ENCODE measurements at regions not wholly inside any gene's neighbourhood (a gene's known extent, or its start where the extent isn't known, plus 50 kb on each side); places are given as distances from the start of the nearest gene placed in this dataset.
A peak's percentile ranks its signal among the peaks of the same experiment; 100 is the strongest.

DNA sequence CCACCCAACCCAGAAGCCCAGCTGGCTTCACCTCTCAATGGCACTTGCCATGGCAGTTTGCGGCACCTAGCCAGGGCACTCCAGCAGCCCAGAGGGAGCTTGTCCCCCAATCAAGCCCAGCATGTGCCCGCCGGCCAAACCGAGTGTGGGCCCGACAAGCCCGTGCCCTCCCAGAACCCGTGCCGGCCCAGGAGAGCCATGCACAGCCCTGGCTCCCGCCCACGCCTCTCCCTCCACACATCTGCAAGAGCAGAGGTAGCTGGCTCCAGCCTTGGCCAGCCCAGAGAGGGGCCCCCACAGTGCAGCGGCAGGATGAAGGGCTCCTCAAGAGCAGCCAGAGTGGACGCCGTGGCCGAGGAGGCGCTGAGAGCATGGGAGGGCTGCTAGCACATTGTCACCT, 2278.0 kb upstream of the PCDH20 start:
- no peak for TF ChIP-seq POLR2A (IDR thresholded peaks at IDR 0.05; ENCODE audit: low read depth, low read length)
- FAIRE-seq (no peak), DNase-seq (ENCODE audit: insufficient read length, low spot score) (no peak)

DNA sequence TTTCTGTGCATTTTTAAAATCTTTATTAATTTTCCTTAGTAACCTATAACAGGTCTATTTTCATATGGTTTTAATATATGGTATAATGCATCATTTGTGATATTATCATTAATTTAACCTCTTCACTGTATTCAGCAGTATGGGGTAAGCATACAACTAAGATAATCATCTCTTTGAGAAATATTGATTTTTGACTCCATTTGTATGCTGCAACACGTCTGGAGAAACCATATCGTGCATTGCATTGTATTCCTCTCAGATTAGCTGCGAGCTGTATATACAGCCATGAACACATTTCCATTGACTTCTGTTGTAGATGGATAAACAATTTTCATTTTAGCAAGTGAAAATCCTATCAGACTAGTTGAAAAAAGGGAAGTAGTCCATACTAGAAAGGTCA, 2275.8 kb upstream of the PCDH20 start:
- no peak for DNase-seq (ENCODE audit: insufficient read length, low spot score)
- no peak for TF ChIP-seq POLR2A (IDR thresholded peaks at IDR 0.05; ENCODE audit: low read depth, low read length)
- FAIRE-seq: no peak

DNA sequence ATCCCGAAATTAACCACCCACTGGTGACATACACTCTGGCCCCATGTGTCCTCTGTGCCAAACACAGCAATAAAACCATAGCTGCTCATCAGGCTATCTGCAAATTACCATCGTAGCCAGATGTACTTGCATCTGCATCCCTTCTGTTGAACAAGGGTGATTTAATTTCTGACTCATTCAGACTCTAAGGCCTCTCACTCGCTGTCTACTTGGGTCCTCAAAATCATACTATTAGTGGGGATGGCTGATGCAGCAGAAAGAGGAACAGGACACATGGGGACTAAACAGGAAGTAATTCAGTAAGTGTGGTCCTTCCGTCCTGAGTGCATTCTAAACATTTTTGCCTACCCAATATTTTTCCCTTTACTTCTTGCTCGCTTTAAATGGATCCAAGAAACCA, 2275.0 kb upstream of the PCDH20 start:
- TF ChIP-seq POLR2A (IDR thresholded peaks at IDR 0.05; ENCODE audit: low read depth, low read length): no peak
- DNase-seq (ENCODE audit: insufficient read length, low spot score) (no peak), FAIRE-seq (no peak)

DNA sequence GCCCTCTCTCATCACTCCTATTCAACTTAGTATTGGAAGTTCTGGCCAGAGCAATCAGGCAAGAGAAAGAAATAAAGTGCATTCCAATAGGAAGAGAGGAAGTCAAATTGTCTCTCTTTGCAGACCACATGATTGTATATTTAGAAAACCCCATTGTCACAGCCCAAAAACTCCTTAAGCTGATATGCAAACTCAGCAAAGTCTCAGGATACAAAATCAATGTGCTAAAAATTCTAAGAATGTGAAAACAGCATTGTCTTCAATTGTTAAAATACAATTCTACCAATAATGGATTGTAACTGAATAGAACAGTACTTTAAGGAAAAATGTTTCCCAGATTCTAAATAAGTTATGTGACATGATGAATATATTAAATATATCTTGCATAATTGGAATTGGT, 2269.2 kb upstream of the PCDH20 start:
- no peak for FAIRE-seq
- no peak for TF ChIP-seq POLR2A (IDR thresholded peaks at IDR 0.05; ENCODE audit: low read depth, low read length)
- no peak for DNase-seq (ENCODE audit: insufficient read length, low spot score)

DNA sequence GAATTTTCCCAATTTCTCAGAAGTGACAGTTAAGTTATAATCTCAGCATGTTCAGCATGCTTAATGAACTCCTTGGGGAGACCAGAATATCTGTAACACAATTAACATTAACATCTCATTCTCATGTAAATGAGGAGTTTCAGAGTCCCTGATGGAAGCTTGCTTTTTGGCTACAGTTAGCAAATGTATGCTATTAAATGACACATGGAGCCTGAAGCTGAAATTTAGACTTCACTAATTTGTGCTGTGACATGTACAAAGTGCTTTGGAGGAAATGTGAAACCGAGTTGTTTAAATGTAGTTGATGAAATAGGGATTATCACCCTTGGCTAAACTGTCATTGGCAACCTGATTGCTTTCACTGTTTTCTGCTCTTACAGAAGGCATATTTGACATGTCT, 2265.1 kb upstream of the PCDH20 start:
- TF ChIP-seq POLR2A (IDR thresholded peaks at IDR 0.05; ENCODE audit: low read depth, low read length): no peak
- FAIRE-seq: no peak
- DNase-seq (ENCODE audit: insufficient read length, low spot score): no peak

DNA sequence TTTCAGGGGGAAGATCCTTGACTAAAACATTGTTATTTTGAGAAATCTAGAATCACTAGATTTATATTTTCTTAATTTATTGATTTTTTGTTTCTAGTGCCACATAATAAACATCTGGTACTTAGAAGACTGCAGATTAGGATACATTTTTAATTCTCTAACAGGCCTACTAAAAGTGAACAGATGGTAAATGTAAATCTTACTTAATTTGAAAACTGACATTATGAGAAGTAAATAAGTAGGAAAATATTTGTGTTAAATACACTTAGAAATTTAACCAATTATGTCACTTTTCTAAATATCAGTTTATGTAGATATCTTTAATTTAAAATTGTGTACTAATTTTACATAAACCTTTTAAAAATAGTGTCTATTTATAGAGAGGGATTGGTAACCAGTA, 2255.6 kb upstream of the PCDH20 start:
- DNase-seq (ENCODE audit: insufficient read length, low spot score) (no peak), FAIRE-seq (no peak)
- no peak for TF ChIP-seq POLR2A (IDR thresholded peaks at IDR 0.05; ENCODE audit: low read depth, low read length)

DNA sequence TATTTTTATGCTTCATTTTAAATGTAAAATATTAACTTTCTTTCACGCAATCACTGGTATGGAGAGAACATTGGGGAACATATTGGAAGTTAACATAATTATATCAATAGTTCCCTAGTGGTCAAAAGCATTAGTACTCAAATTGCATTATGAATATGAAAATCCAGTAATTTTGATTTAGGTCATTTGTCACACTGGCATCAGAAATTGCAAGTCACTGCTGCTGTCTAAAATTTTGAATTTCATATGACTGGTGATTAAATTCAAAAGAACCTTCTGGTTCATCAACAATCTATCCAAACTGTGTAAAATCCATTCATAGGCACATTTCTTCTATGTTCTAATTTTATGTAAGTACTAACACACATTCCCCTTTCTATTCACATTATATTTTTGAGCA, 2235.7 kb upstream of the PCDH20 start:
- TF ChIP-seq POLR2A (IDR thresholded peaks at IDR 0.05; ENCODE audit: low read depth, low read length): no peak
- no peak for DNase-seq (ENCODE audit: insufficient read length, low spot score)
- FAIRE-seq: no peak

DNA sequence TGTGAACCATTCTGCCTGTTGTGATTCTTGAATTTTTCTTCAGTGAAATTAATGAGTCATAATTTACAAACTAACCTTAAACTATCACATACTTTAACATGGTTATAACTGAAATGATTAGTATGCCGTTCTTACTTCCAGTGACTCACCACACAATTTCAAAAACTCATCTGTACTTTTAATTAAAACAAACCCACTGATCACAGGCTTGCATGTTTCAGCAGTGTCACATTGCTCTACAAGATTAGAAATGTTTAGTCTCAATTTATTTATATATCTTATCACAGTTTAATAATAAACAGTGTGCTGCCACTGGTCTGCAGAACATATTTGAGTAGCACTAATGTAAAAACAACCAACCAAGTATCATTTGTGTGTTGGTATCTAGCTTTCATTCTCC, 2227.9 kb upstream of the PCDH20 start:
- TF ChIP-seq POLR2A (IDR thresholded peaks at IDR 0.05; ENCODE audit: low read depth, low read length): no peak
- no peak for FAIRE-seq
- DNase-seq (ENCODE audit: insufficient read length, low spot score): no peak

DNA sequence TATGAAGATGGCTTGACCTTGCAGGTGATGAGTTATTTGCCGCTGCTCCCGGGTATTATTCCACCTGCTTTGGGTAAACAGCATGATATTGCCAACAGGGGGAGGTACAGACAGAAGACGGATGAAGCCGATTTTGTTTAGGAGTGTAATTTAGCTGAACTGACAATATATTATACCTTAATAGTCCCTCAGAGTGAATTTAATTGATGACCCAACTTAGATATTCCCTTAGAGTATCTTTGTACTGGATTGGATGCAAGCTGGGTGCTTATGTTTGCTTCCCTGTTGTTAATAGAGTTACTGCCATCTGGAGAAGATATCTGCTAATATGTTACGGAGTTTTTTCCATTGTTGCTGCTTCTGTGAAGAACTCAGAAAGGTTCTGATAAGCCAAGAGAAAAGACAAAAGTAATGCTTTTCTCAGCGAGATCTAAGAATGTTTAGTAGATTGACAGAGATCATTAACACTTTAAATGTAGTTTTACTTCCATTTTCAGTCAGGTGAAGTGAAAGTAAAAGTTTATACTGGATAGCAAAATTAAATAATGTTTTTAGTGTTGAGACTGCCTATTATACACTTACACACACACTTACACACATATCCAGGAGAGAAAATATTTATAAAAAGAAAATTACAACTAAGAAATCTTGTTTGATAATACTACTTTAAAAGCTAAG, 2220.8 kb upstream of the PCDH20 start:
- no peak for TF ChIP-seq POLR2A (IDR thresholded peaks at IDR 0.05; ENCODE audit: low read depth, low read length)
- DNase-seq (ENCODE audit: insufficient read length, low spot score): no peak
- FAIRE-seq: peak; percentile 68

DNA sequence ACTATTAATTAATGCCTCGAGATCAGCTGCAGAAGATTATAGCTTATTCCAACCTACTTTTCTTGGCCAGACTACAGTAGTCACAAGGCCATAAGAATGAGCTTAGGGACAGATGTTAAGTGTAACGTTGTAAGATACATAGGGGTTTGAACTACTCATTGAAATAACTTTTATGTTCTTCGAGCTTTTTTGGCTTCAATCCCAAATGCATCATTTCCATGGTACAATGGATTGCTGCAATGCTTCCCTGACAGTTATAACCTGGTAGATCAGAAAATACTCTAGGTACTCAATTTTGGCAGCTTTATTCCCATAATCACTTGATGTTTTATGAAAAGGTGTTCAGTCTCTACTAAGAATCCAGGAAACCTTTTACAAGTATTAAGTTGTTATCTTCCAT, 2216.7 kb upstream of the PCDH20 start:
- FAIRE-seq: no peak
- no peak for DNase-seq (ENCODE audit: insufficient read length, low spot score)
- no peak for TF ChIP-seq POLR2A (IDR thresholded peaks at IDR 0.05; ENCODE audit: low read depth, low read length)

DNA sequence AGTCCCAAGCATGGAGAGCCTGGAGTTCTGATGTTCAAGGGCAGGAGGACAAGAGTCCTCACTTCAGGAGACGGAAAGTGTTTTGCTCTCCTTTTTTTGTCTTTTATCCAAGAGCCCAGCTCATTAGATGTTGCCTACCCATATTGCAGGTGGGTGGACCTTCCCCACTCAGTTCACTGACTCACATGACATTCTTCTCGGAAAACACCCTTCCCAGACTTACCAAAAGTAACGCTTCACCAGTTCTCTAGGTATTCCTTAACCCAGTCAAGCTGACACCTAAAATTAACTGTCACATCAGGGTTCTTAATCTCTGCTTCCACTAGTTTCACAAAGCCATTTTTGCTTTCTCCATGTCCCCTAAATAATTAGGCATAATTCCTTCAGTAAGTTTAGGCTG, 2215.4 kb upstream of the PCDH20 start:
- DNase-seq (ENCODE audit: insufficient read length, low spot score) (no peak), FAIRE-seq (no peak)
- TF ChIP-seq POLR2A (IDR thresholded peaks at IDR 0.05; ENCODE audit: low read depth, low read length): no peak

DNA sequence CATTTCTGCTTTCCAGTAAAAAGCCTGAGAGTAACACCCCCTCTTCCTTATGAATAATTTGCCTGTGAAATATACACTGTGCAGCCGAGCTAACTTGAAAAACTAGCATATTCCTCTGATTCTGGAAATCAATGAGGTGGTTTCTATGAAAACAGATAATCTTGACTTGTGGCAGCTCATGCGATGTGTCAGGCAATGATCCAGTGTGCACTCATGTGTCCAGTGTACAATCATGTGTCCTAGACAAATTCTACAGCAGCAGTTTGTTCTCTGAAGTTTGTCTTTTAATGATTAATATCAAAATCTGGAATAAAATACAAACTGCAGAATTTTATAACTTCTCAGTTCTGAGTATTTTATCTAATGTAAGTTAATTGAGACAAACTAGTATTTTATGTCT, 2213.9 kb upstream of the PCDH20 start:
- no peak for DNase-seq (ENCODE audit: insufficient read length, low spot score)
- no peak for TF ChIP-seq POLR2A (IDR thresholded peaks at IDR 0.05; ENCODE audit: low read depth, low read length)
- no peak for FAIRE-seq

DNA sequence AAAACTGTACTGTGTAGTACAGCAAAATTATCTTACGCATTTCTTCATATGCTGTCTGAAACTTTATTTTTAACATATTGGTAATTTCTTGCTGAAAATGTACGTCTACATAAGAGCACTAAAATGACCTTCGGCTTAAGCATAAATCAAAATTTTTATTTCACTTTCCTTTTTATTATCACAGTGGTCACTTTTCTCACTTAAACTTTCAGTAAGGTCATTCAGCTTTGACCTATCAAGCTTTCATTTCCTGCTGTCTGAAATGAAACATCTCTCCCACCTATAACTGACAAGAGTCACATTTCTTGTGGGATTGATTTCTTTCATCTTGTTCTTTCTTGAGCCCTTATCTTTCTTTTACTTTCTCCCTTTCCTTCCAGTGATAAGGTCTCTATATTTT, 2212.7 kb upstream of the PCDH20 start:
- no peak for TF ChIP-seq POLR2A (IDR thresholded peaks at IDR 0.05; ENCODE audit: low read depth, low read length)
- DNase-seq (ENCODE audit: insufficient read length, low spot score) (no peak), FAIRE-seq (no peak)

DNA sequence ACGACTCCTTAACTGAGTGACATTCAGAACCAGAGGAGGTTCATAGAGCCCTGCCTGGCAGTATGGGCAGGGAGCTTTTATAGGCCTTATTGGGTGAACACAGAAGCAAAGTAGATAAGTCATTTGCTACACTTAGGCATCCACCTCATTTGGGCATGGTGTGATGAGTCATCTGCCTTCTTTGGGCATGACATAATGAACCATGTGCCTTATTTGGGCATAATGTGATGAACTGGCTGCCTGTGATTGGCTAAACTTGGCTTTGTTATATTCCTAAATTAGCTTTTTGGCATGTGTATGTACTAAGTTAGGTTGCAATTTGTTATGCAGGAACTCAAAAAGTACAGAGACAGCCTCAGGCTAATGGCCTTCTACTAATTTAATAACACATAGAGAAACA, 2210.2 kb upstream of the PCDH20 start:
- TF ChIP-seq POLR2A (IDR thresholded peaks at IDR 0.05; ENCODE audit: low read depth, low read length): no peak
- DNase-seq (ENCODE audit: insufficient read length, low spot score): no peak
- no peak for FAIRE-seq

DNA sequence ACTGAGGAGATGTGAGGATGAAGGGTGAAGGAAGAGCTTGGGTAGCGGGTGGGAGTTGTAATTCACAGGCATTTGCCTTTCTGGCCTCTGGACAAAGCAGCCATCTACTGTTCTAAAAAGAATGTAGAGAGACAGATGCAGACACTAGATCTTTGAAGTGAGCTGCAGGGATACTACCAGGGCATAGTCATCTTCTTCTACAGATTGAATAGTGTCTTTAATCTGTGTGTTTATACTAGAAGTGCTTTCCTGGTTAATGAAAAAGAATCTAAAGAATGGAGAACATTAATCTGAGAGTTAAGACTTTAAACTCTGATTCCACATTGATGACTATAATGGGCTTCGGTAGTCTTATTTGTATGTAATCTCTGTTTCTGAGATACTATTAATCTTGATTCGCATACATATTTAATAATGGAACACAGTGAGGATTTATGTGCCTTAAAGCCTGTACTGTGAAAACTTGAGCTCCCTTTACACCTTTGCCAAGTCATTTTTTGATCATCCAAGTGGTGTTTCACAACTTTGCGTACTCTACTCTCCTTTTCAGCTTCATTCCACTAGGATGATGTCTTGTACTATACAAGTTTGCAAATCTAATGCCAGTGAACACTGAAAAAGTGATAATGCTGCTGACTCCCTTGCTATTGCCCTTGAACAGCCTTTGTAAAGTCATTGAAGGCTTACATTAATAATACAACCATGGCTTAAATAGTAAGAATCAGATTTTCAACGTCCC, 2199.4 kb upstream of the PCDH20 start:
- no peak for FAIRE-seq
- DNase-seq (ENCODE audit: insufficient read length, low spot score): no peak
- TF ChIP-seq POLR2A (IDR thresholded peaks at IDR 0.05; ENCODE audit: low read depth, low read length): no peak

Measured in H54 (cell line).